ENCODE measurements at regions not wholly inside any gene's neighbourhood (a gene's known extent, or its start where the extent isn't known, plus 50 kb on each side); places are given as distances from the start of the nearest gene placed in this dataset.

- no peak for DNase-seq (ENCODE audit: low spot score)
These were observed 1790.8 kb upstream of the PCDH20 start for GRCh38 chr13:63206461-63206860.

GRCh38 chr13:63201493-63201892, 1785.8 kb upstream of the PCDH20 start:
- no peak for DNase-seq (ENCODE audit: low spot score)

GRCh38 chr13:63199508-63199907, 1783.9 kb upstream of the PCDH20 start:
- no peak for DNase-seq (ENCODE audit: low spot score)

GRCh38 chr13:63198071-63198470, 1782.4 kb upstream of the PCDH20 start:
- DNase-seq (ENCODE audit: low spot score) = no peak

- DNase-seq (ENCODE audit: low spot score) = no peak
These were observed 1780.1 kb upstream of the PCDH20 start for GRCh38 chr13:63195726-63196125.

- no peak for DNase-seq (ENCODE audit: low spot score)
These were observed 1775.1 kb upstream of the PCDH20 start for GRCh38 chr13:63190742-63191141.

- DNase-seq (ENCODE audit: low spot score) = no peak
These were observed 1774.6 kb upstream of the PCDH20 start for GRCh38 chr13:63190219-63190618.

- DNase-seq (ENCODE audit: low spot score) = no peak
These were observed 1774.1 kb upstream of the PCDH20 start for GRCh38 chr13:63189712-63190111.

GRCh38 chr13:63184693-63185092, 1769.0 kb upstream of the PCDH20 start:
- no peak for DNase-seq (ENCODE audit: low spot score)

- DNase-seq (ENCODE audit: low spot score) = no peak
These were observed 1759.9 kb upstream of the PCDH20 start for GRCh38 chr13:63175536-63175935.

- DNase-seq (ENCODE audit: low spot score) = no peak
These were observed 1752.2 kb upstream of the PCDH20 start for GRCh38 chr13:63167699-63168337.

GRCh38 chr13:63166345-63166744, 1750.7 kb upstream of the PCDH20 start:
- DNase-seq (ENCODE audit: low spot score) = no peak

GRCh38 chr13:63163903-63164302, 1748.3 kb upstream of the PCDH20 start:
- no peak for DNase-seq (ENCODE audit: low spot score)

- DNase-seq (ENCODE audit: low spot score) = no peak
These were observed 1745.6 kb upstream of the PCDH20 start for GRCh38 chr13:63161219-63161618.

- no peak for DNase-seq (ENCODE audit: low spot score)
These were observed 1741.2 kb upstream of the PCDH20 start for GRCh38 chr13:63156816-63157215.

GRCh38 chr13:63149375-63149774, 1733.7 kb upstream of the PCDH20 start:
- no peak for DNase-seq (ENCODE audit: low spot score)

GRCh38 chr13:63139277-63139676, 1723.6 kb upstream of the PCDH20 start:
- no peak for DNase-seq (ENCODE audit: low spot score)

GRCh38 chr13:63129995-63130394, 1714.3 kb upstream of the PCDH20 start:
- no peak for DNase-seq (ENCODE audit: low spot score)

GRCh38 chr13:63128716-63129115, 1713.1 kb upstream of the PCDH20 start:
- DNase-seq (ENCODE audit: low spot score) = no peak

GRCh38 chr13:63124863-63125262, 1709.2 kb upstream of the PCDH20 start:
- no peak for DNase-seq (ENCODE audit: low spot score)

- no peak for DNase-seq (ENCODE audit: low spot score)
These were observed 1705.2 kb upstream of the PCDH20 start for GRCh38 chr13:63120883-63121282.

GRCh38 chr13:63117710-63118109, 1702.1 kb upstream of the PCDH20 start:
- no peak for DNase-seq (ENCODE audit: low spot score)

- DNase-seq (ENCODE audit: low spot score) = no peak
These were observed 1697.2 kb upstream of the PCDH20 start for GRCh38 chr13:63112799-63113395.

GRCh38 chr13:63110466-63110865, 1694.8 kb upstream of the PCDH20 start:
- no peak for DNase-seq (ENCODE audit: low spot score)
